ENCODE measurements at regions not wholly inside any gene's neighbourhood (a gene's known extent, or its start where the extent isn't known, plus 50 kb on each side); places are given as distances from the start of the nearest gene placed in this dataset.
A peak's percentile ranks its signal among the peaks of the same experiment; 100 is the strongest.

GRCh38 chr22:20654343-20655208 is 119.3 kb upstream of the SERPIND1 start:
- no peak for DNase-seq (ENCODE audit: low spot score)

GRCh38 chr22:20655623-20656022 is 118.3 kb upstream of the SERPIND1 start:
- no peak for DNase-seq (ENCODE audit: low spot score)

GRCh38 chr22:20656516-20656901 is 117.4 kb upstream of the SERPIND1 start:
- DNase-seq (ENCODE audit: low spot score), result no peak

GRCh38 chr22:20656902-20657836 is 116.7 kb upstream of the SERPIND1 start:
- DNase-seq (ENCODE audit: low spot score), result peak; percentile 44

Data from SW480 (cell line).